Neuronal stem cell (in vitro differentiated cells): ENCODE measurements at regions not wholly inside any gene's neighbourhood (a gene's known extent, or its start where the extent isn't known, plus 50 kb on each side); places are given as distances from the start of the nearest gene placed in this dataset.

Experiments
- DNase-seq: peaks from one replicate; pipeline ENCODE4 v3.0.0-alpha.2; 2013; ENCODE audit warnings: low spot score
- H2AFZ ChIP-seq: one replicate; pipeline ENCODE4 v1.6.1; 2013; ENCODE audit warnings: mild to moderate bottlenecking, low read length, inconsistent platforms
- H2AK5ac ChIP-seq: 2 replicates; pipeline ENCODE4 v1.6.1; 2013; ENCODE audit warnings: low read depth, mild to moderate bottlenecking, inconsistent platforms, low read length, moderate library complexity, mixed read lengths
- H2BK120ac ChIP-seq: 2 replicates; pipeline ENCODE4 v1.6.1; 2013; ENCODE audit warnings: low read depth, mild to moderate bottlenecking, inconsistent platforms, low read length, moderate library complexity, mixed read lengths
- H2BK12ac ChIP-seq: one replicate; pipeline ENCODE4 v1.6.1; 2013; ENCODE audit warnings: low read length, inconsistent platforms
- H2BK15ac ChIP-seq: 2 replicates; pipeline ENCODE4 v1.6.1; 2013; ENCODE audit warnings: mild to moderate bottlenecking, low read length, inconsistent platforms, mixed read lengths
- H2BK5ac ChIP-seq: one replicate; pipeline ENCODE4 v1.6.1; 2013; ENCODE audit warnings: inconsistent platforms, mild to moderate bottlenecking, low read length, moderate library complexity
- H3K14ac ChIP-seq: one replicate; pipeline ENCODE4 v1.6.1; 2013; ENCODE audit warnings: low read length, inconsistent platforms
- H3K18ac ChIP-seq: 2 replicates; pipeline ENCODE4 v1.6.1; 2013; ENCODE audit warnings: low read length, inconsistent platforms
- H3K23ac ChIP-seq: 2 replicates; pipeline ENCODE4 v1.6.1; 2013; ENCODE audit warnings: low read depth, mild to moderate bottlenecking, mixed read lengths, low read length, inconsistent platforms; ENCODE audit not compliant: poor library complexity
- H3K27ac ChIP-seq: replicated peaks from 3 replicates; pipeline ENCODE4 v1.5.1; 2013; ENCODE audit warnings: low read length, inconsistent platforms
- H3K27me3 ChIP-seq, 3 experiments: 2 replicates each; pipeline ENCODE4 v1.6.1; 2013; ENCODE audit warnings: low read length in 3 of 3, mild to moderate bottlenecking in 2 of 3, inconsistent platforms in 1 of 3, low read depth in 1 of 3, mixed read lengths in 1 of 3, moderate library complexity in 1 of 3; ENCODE audit not compliant: control insufficient read depth in 3 of 3, insufficient read depth in 3 of 3
- H3K36me3 ChIP-seq, 2 donors: replicated peaks in 1 of 2; 2 replicates each; pipeline ENCODE4 v1.6.1; 2013; ENCODE audit warnings: low read length in 2 of 2; ENCODE audit not compliant: control insufficient read depth in 2 of 2, insufficient read depth in 2 of 2
- H3K4ac ChIP-seq: 2 replicates; pipeline ENCODE4 v1.6.1; 2013; ENCODE audit warnings: inconsistent platforms, mild to moderate bottlenecking, low read length, moderate library complexity
- H3K4me1 ChIP-seq, 2 donors: 1 replicate in 1 of 2; 2 replicates in 1 of 2; pipeline ENCODE4 v1.6.1; 2013; ENCODE audit warnings: low read length in 2 of 2, low read depth in 1 of 2; ENCODE audit not compliant: control insufficient read depth in 2 of 2, insufficient read depth in 1 of 2
- H3K4me2 ChIP-seq: one replicate; pipeline ENCODE4 v1.6.1; 2013; ENCODE audit warnings: mild to moderate bottlenecking, low read length, inconsistent platforms; ENCODE audit not compliant: insufficient read depth, poor library complexity, severe bottlenecking
- H3K4me3 ChIP-seq, 2 donors: 2 replicates each; pipeline ENCODE4 v1.5.1; 2013; ENCODE audit warnings: low read length in 2 of 2, mild to moderate bottlenecking in 2 of 2, inconsistent platforms in 1 of 2, moderate library complexity in 1 of 2
- H3K79me1 ChIP-seq: one replicate; pipeline ENCODE4 v1.6.1; 2013; ENCODE audit warnings: low read depth, mild to moderate bottlenecking, inconsistent platforms, low read length, moderate library complexity
- H3K9ac ChIP-seq: one replicate; pipeline ENCODE4 v1.6.1; 2013; ENCODE audit warnings: mild to moderate bottlenecking, low read depth, low read length, inconsistent platforms; ENCODE audit not compliant: poor library complexity
- H3K9me3 ChIP-seq, 2 donors: replicated peaks in 1 of 2; 2 replicates each; pipeline versions ENCODE3 to v1.6.1; 2013; ENCODE audit warnings: low read length in 2 of 2, mild to moderate bottlenecking in 2 of 2, inconsistent platforms in 1 of 2, low read depth in 1 of 2, mixed read lengths in 1 of 2, moderate library complexity in 1 of 2; ENCODE audit not compliant: control insufficient read depth in 2 of 2, insufficient read depth in 1 of 2
- H4K8ac ChIP-seq: one replicate; pipeline ENCODE4 v1.6.1; 2013; ENCODE audit warnings: low read depth, mild to moderate bottlenecking, inconsistent platforms, low read length, moderate library complexity
- H4K91ac ChIP-seq: one replicate; pipeline ENCODE4 v1.6.1; 2013; ENCODE audit warnings: low read length, low read depth, mild to moderate bottlenecking, inconsistent platforms; ENCODE audit not compliant: poor library complexity
- WGBS, 2 donors: extraction: QIAGEN DNeasy Blood & Tissue Kit; methylation state at CpG; one replicate each; pipeline ENCODE4 v1.1.7; 2013; ENCODE audit warnings: missing lambda C conversion rate in 2 of 2, mixed read lengths in 1 of 2; ENCODE audit not compliant: insufficient read length in 2 of 2, insufficient replicate concordance in 1 of 2; ENCODE audit errors: extremely low coverage in 2 of 2; 5-methylcytosine and 5-hydroxymethylcytosine counted together

GRCh38 chr21:28833182-28833581 is 159.5 kb downstream of the LTN1 start:
- Histone ChIP-seq H3K4ac (no peak overlapping the region), H2BK120ac (no peak overlapping the region), H2AK5ac (no peak overlapping the region), H4K91ac (no peak overlapping the region), H3K27ac (no peak overlapping the region), H3K18ac (no peak overlapping the region), H3K27me3 (no peaks in the 10 kb centered on the region), H3K23ac (no peak overlapping the region), H3K79me1 (no peaks in the 10 kb centered on the region), H4K8ac (no peak overlapping the region), H2AFZ (no peak overlapping the region), H3K36me3 (no peaks in the 10 kb centered on the region), H3K4me1 (no peaks in the 10 kb centered on the region), H3K9ac (no peak overlapping the region), H3K4me2 (no peak overlapping the region), H3K14ac (no peak overlapping the region), H3K9me3 (no peaks in the 10 kb centered on the region), H2BK15ac (no peak overlapping the region), H3K4me3 (no peak overlapping the region), H2BK12ac (no peak overlapping the region), H2BK5ac (no peak overlapping the region)
- no CpG with 5 or more reads among the region's 1 CpG for WGBS, 2 donors
- no peak for DNase-seq

DNA sequence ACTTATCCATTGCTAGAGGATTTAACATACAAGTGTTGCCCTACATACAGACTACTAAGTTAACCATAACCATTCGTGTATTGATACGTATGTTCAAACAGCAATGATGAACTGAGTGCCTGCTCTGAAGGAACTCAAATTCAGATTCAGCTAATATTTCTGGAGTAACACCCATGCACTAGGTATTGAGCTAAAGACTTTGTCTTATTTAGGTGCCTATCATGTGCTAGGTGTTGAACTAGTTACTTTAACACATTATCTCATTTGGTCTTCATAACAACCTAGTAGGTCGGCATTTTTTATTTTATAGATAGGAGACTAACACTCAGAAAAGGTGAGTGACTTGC is 160.0 kb downstream of the LTN1 start:
- Histone ChIP-seq H2BK5ac (no peak overlapping the region), H3K9me3 (no peaks in the 10 kb centered on the region), H2AFZ (no peak overlapping the region), H3K9ac (no peak overlapping the region), H4K91ac (no peak overlapping the region), H3K4ac (no peak overlapping the region), H3K14ac (no peak overlapping the region), H3K18ac (no peak overlapping the region), H2BK15ac (no peak overlapping the region), H3K79me1 (no peaks in the 10 kb centered on the region), H3K23ac (no peak overlapping the region), H3K36me3 (no peaks in the 10 kb centered on the region), H2BK120ac (no peak overlapping the region), H3K27ac (no peak overlapping the region), H3K4me3 (no peak overlapping the region), H4K8ac (no peak overlapping the region), H2AK5ac (no peak overlapping the region), H3K27me3 (no peaks in the 10 kb centered on the region), H3K4me2 (no peak overlapping the region), H2BK12ac (no peak overlapping the region), H3K4me1 (no peaks in the 10 kb centered on the region)
- no peak for DNase-seq
- WGBS, 2 donors = no CpG with 5 or more reads among the region's 3 CpGs

- Histone ChIP-seq H4K8ac (no peak overlapping the region), H2BK120ac (no peak overlapping the region), H3K9ac (no peak overlapping the region), H2BK12ac (no peak overlapping the region), H3K36me3 (no peaks in the 10 kb centered on the region), H2AK5ac (no peak overlapping the region), H2AFZ (no peak overlapping the region), H3K18ac (no peak overlapping the region), H3K4ac (no peak overlapping the region), H4K91ac (no peak overlapping the region), H3K14ac (no peak overlapping the region), H2BK15ac (no peak overlapping the region), H3K4me1 (no peaks in the 10 kb centered on the region), H3K27ac (no peak overlapping the region), H3K23ac (no peak overlapping the region), H2BK5ac (no peak overlapping the region), H3K79me1 (no peaks in the 10 kb centered on the region), H3K4me3 (no peak overlapping the region), H3K9me3 (no peaks in the 10 kb centered on the region), H3K27me3 (no peaks in the 10 kb centered on the region), H3K4me2 (no peak overlapping the region)
- no peak for DNase-seq
- WGBS, 2 donors = no CpG with 5 or more reads among the region's 1 CpG
These were observed 160.5 kb downstream of the LTN1 start for GRCh38 chr21:28832013-28832714.

GRCh38 chr21:28828981-28829380 is 163.7 kb downstream of the LTN1 start:
- no peak overlapping the region for H2AK5ac ChIP-seq
- no peak overlapping the region for H3K27ac ChIP-seq
- H3K79me1 ChIP-seq = no peaks in the 10 kb centered on the region
- no peak overlapping the region for H3K23ac ChIP-seq
- H2AFZ ChIP-seq = no peak overlapping the region
- H3K4ac ChIP-seq = no peak overlapping the region
- H3K36me3 ChIP-seq = no peaks in the 10 kb centered on the region
- no peak overlapping the region for H3K14ac ChIP-seq
- H4K91ac ChIP-seq = no peak overlapping the region
- H3K9me3 ChIP-seq = no peaks in the 10 kb centered on the region
- no peak overlapping the region for H2BK12ac ChIP-seq
- H3K4me3 ChIP-seq = no peak overlapping the region
- no CpG with 5 or more reads among the region's 1 CpG for WGBS, 2 donors
- no peak for DNase-seq
- H3K27me3 ChIP-seq = no peaks in the 10 kb centered on the region
- no peak overlapping the region for H3K18ac ChIP-seq
- H3K9ac ChIP-seq = no peak overlapping the region
- H4K8ac ChIP-seq = no peak overlapping the region
- H2BK5ac ChIP-seq = no peak overlapping the region
- H3K4me1 ChIP-seq = no peaks in the 10 kb centered on the region
- H2BK120ac ChIP-seq = no peak overlapping the region
- no peak overlapping the region for H2BK15ac ChIP-seq
- H3K4me2 ChIP-seq = no peak overlapping the region
